ENCODE measurements at regions not wholly inside any gene's neighbourhood (a gene's known extent, or its start where the extent isn't known, plus 50 kb on each side); places are given as distances from the start of the nearest gene placed in this dataset.

GRCh38 chr5:179439181-179439985 is 94.1 kb upstream of the ADAMTS2 start:
- no peaks in the 10 kb centered on the region for H3K9me3 ChIP-seq
- no peak for DNase-seq
- H3K27me3 ChIP-seq = no peaks in the 10 kb centered on the region
- H3K36me3 ChIP-seq = no peaks in the 10 kb centered on the region
- H3K4me1 ChIP-seq = peaks cover 0 to 7% of the 10 kb centered on the region in 2 donors
- H3K4me3 ChIP-seq = no peak overlapping the region
- H3K27ac ChIP-seq = no peak overlapping the region
- intact Hi-C loops (cut with DNase I; ENCODE audit: low total_unique reads) = no loop called here
- no peak for TF ChIP-seq POLR2A (IDR thresholded peaks at IDR 0.05)
- no peak for TF ChIP-seq CTCF (IDR thresholded peaks at IDR 0.05)

- Histone ChIP-seq H3K4me1 (peaks cover 0 to 7% of the 10 kb centered on the region in 2 donors), H3K36me3 (no peaks in the 10 kb centered on the region), H3K27ac (no peak overlapping the region), H3K4me3 (no peak overlapping the region), H3K27me3 (no peaks in the 10 kb centered on the region), H3K9me3 (no peaks in the 10 kb centered on the region)
- TF ChIP-seq CTCF (IDR thresholded peaks at IDR 0.05) = no peak
- no peak for TF ChIP-seq POLR2A (IDR thresholded peaks at IDR 0.05)
- intact Hi-C loops (cut with DNase I; ENCODE audit: low total_unique reads) = no loop called here
- DNase-seq = no peak
Observed at GRCh38 chr5:179438461-179438860, 93.2 kb upstream of the ADAMTS2 start.

- no peak overlapping the region for H3K4me3 ChIP-seq
- no peaks in the 10 kb centered on the region for H3K36me3 ChIP-seq
- intact Hi-C loops (cut with DNase I; ENCODE audit: low total_unique reads) = no loop called here
- no peaks in the 10 kb centered on the region for H3K9me3 ChIP-seq
- H3K4me1 ChIP-seq = peaks cover 0 to 7% of the 10 kb centered on the region in 2 donors
- H3K27ac ChIP-seq = no peak overlapping the region
- H3K27me3 ChIP-seq = no peaks in the 10 kb centered on the region
- no peak for TF ChIP-seq CTCF (IDR thresholded peaks at IDR 0.05)
- no peak for TF ChIP-seq POLR2A (IDR thresholded peaks at IDR 0.05)
- no peak for DNase-seq
Observed at GRCh38 chr5:179438011-179438441, 92.8 kb upstream of the ADAMTS2 start.

GRCh38 chr5:179437341-179438001 is 92.2 kb upstream of the ADAMTS2 start:
- intact Hi-C loops (cut with DNase I; ENCODE audit: low total_unique reads) = no loop called here
- H3K9me3 ChIP-seq = no peaks in the 10 kb centered on the region
- H3K36me3 ChIP-seq = no peaks in the 10 kb centered on the region
- no peak overlapping the region for H3K27ac ChIP-seq
- no peaks in the 10 kb centered on the region for H3K27me3 ChIP-seq
- peaks cover 0 to 7% of the 10 kb centered on the region in 2 donors for H3K4me1 ChIP-seq
- no peak for DNase-seq
- no peak overlapping the region for H3K4me3 ChIP-seq
- TF ChIP-seq CTCF (IDR thresholded peaks at IDR 0.05) (no peak), POLR2A (IDR thresholded peaks at IDR 0.05) (no peak)

Measured in uterus (tissue), 3 donors.